Endodermal cell (in vitro differentiated cells): ENCODE measurements at regions not wholly inside any gene's neighbourhood (a gene's known extent, or its start where the extent isn't known, plus 50 kb on each side); places are given as distances from the start of the nearest gene placed in this dataset.

Experiments
- DNase-seq: peaks from one replicate; pipeline ENCODE4 v3.0.0-alpha.2; 2017
- H3K27ac ChIP-seq: 2 replicates; pipeline ENCODE4 v1.5.1; 2013; ENCODE audit warnings: mild to moderate bottlenecking, low read depth, low read length, moderate library complexity
- H3K27me3 ChIP-seq: 2 replicates; pipeline ENCODE4 v1.6.1; 2013; ENCODE audit warnings: mild to moderate bottlenecking, low read length, moderate library complexity; ENCODE audit not compliant: insufficient read depth, control insufficient read depth, poor library complexity, severe bottlenecking
- H3K36me3 ChIP-seq: 2 replicates; pipeline ENCODE4 v1.7.0; 2013; ENCODE audit warnings: mild to moderate bottlenecking, low read length, moderate library complexity; ENCODE audit not compliant: control insufficient read depth, insufficient read depth
- H3K4me1 ChIP-seq: one replicate; pipeline ENCODE4 v1.7.0; 2013; ENCODE audit warnings: low read length; ENCODE audit not compliant: control insufficient read depth, insufficient read depth
- H3K4me3 ChIP-seq: 2 replicates; pipeline ENCODE4 v1.5.1; 2013; ENCODE audit warnings: mild to moderate bottlenecking, low read length, moderate library complexity
- H3K9ac ChIP-seq: 2 replicates; pipeline ENCODE4 v1.6.1; 2013; ENCODE audit warnings: mild to moderate bottlenecking, low read length, moderate library complexity; ENCODE audit not compliant: poor library complexity, severe bottlenecking; ENCODE audit errors: extremely low read depth
- H3K9me3 ChIP-seq: 2 replicates; pipeline ENCODE4 v1.6.1; 2013; ENCODE audit warnings: mild to moderate bottlenecking, low read length, moderate library complexity; ENCODE audit not compliant: control insufficient read depth
- H3K27ac Mint-ChIP-seq: 2 replicates; pipeline ENCODE4 v1.8.0; 2020; ENCODE audit warnings: mixed read lengths
- H3K27me3 Mint-ChIP-seq: 2 replicates; pipeline ENCODE4 v1.8.0; 2021; ENCODE audit warnings: mild to moderate bottlenecking, mixed read lengths; ENCODE audit not compliant: insufficient read depth
- H3K36me3 Mint-ChIP-seq: 2 replicates; pipeline ENCODE4 v1.8.0; 2020; ENCODE audit warnings: low read depth, mixed read lengths
- H3K4me1 Mint-ChIP-seq: 2 replicates; pipeline ENCODE4 v1.8.0; 2020; ENCODE audit warnings: mixed read lengths
- H3K4me3 Mint-ChIP-seq: 2 replicates; pipeline ENCODE4 v1.8.0; 2020; ENCODE audit warnings: mild to moderate bottlenecking, moderate library complexity, mixed read lengths
- H3K9me3 Mint-ChIP-seq: 2 replicates; pipeline ENCODE4 v1.8.0; 2020; ENCODE audit warnings: mild to moderate bottlenecking, mixed read lengths
- WGBS, 2 experiments: methylation state at CpG; one replicate each; pipeline versions ENCODE4 v1.1.5 to v1.1.7; 2013; ENCODE audit warnings: missing lambda C conversion rate in 2 of 2, mixed read lengths in 1 of 2; ENCODE audit not compliant: insufficient coverage in 1 of 2, insufficient read length in 1 of 2; 5-methylcytosine and 5-hydroxymethylcytosine counted together
- TF ChIP-seq, protein P1 (sequence below): fragments of 200-600 bp; sonication (generic); conservative IDR thresholded peaks from 2 replicates; pipeline ENCODE4 v1.5.0; 2021; ENCODE audit warnings: antibody characterized with exemption, mild to moderate bottlenecking

DNA sequence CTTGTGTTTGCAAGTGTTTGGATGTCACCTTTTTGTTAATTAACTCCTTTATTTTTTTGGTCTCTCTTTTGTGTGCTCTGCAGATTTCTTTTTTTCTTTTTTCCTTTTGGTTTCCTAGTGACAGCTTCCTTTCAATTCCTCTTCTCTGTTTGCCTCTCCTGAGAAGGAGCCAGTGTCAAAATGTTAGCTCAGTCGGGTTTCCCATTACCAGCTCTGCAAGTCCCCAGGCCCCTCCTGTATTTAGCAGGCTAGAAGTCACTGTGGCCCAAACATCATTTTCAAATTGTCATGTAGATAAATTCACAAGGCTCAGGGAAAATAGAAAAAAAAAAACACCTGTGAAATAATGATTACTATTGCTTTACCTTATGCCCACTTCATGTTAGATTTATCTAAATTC, 1621.6 kb downstream of the CDH8 start:
- Histone ChIP-seq H3K4me1 (peaks cover 14% of the 10 kb centered on the region), H3K27ac (no peak overlapping the region), H3K9me3 (no peaks in the 10 kb centered on the region), H3K27me3 (peaks cover 18% of the 10 kb centered on the region), H3K36me3 (no peaks in the 10 kb centered on the region), H3K9ac (no peak overlapping the region), H3K4me3 (no peak overlapping the region)
- TF ChIP-seq, protein P1, sequence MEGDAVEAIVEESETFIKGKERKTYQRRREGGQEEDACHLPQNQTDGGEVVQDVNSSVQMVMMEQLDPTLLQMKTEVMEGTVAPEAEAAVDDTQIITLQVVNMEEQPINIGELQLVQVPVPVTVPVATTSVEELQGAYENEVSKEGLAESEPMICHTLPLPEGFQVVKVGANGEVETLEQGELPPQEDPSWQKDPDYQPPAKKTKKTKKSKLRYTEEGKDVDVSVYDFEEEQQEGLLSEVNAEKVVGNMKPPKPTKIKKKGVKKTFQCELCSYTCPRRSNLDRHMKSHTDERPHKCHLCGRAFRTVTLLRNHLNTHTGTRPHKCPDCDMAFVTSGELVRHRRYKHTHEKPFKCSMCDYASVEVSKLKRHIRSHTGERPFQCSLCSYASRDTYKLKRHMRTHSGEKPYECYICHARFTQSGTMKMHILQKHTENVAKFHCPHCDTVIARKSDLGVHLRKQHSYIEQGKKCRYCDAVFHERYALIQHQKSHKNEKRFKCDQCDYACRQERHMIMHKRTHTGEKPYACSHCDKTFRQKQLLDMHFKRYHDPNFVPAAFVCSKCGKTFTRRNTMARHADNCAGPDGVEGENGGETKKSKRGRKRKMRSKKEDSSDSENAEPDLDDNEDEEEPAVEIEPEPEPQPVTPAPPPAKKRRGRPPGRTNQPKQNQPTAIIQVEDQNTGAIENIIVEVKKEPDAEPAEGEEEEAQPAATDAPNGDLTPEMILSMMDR, result no peak
- Mint-ChIP-seq H3K27ac (no peak overlapping the region), H3K36me3 (peaks cover 2% of the 10 kb centered on the region), H3K4me1 (peaks cover 32% of the 10 kb centered on the region), H3K4me3 (no peak overlapping the region), H3K9me3 (peaks cover 2% of the 10 kb centered on the region), H3K27me3 (peaks cover 2% of the 10 kb centered on the region)
- DNase-seq, result no peak
- WGBS, 2 experiments, result 23% methylated on average over 1 of the region's 1 CpG; no CpG with 5 or more reads in 1 of the 2 experiments

DNA sequence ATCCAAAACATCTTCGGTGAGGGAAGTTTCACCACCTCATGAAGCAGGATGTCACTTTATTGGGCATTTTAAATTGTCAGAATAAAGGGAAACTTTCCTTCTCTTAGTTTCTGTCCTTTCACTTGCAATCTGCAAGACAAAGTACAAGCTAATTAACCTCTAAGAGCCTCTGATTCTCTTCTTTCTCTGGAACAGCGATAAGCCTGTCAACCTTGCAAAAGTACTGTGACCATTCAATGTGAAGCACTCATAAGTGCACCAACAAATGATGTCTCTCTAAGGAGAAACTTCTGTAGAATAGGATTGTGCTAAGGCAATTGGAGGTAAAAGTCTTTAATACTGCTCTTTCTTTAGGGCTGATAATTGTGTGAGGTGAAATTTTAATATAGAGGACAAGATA, 1622.3 kb downstream of the CDH8 start:
- no peak overlapping the region for H3K27ac Mint-ChIP-seq
- H3K27ac ChIP-seq, result no peak overlapping the region

DNA sequence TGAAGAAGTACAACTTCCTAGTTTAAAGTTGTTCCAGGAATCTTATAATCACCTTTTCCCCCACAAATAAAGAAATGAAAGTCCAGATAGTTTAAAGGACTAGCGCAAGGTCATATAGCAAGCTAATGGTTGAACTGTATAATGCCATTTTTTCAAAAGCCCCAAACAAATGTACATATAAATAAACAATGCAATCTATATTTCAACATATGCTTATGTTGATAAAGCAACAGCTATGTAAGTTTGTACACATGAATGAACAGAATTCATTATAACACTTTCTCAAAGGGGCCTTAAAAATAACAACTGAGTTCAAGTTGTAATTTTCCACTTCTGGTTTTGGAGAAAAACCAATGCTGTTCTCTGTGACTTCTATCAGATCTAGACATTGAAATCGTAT, 1628.6 kb downstream of the CDH8 start:
- H3K4me1 Mint-ChIP-seq, result peaks cover 9% of the 10 kb centered on the region
- H3K4me1 ChIP-seq, result peaks cover 7% of the 10 kb centered on the region
- 45 to 81% methylated on average over 1 to 2 of the region's 2 CpGs for WGBS, 2 experiments
- H3K27me3 Mint-ChIP-seq, result no peaks in the 10 kb centered on the region
- no peak for DNase-seq
- no peak overlapping the region for H3K4me3 Mint-ChIP-seq
- no peak overlapping the region for H3K9ac ChIP-seq
- H3K36me3 ChIP-seq, result no peaks in the 10 kb centered on the region
- H3K27ac ChIP-seq, result no peak overlapping the region
- H3K9me3 ChIP-seq, result no peaks in the 10 kb centered on the region
- H3K4me3 ChIP-seq, result no peak overlapping the region
- TF ChIP-seq, protein P1, result no peak
- no peak overlapping the region for H3K27ac Mint-ChIP-seq
- no peaks in the 10 kb centered on the region for H3K9me3 Mint-ChIP-seq
- no peaks in the 10 kb centered on the region for H3K36me3 Mint-ChIP-seq
- peaks cover 13% of the 10 kb centered on the region for H3K27me3 ChIP-seq

More for the DNA sequence above, 1622.3 kb downstream of the CDH8 start:
- TF ChIP-seq, protein P1, result no peak
- Mint-ChIP-seq H3K27me3 (peaks cover 2% of the 10 kb centered on the region), H3K36me3 (peaks cover 2% of the 10 kb centered on the region), H3K4me1 (peaks cover 32% of the 10 kb centered on the region), H3K9me3 (peaks cover 2% of the 10 kb centered on the region), H3K4me3 (no peak overlapping the region)
- peak overlapping the region; percentile 2 for H3K4me3 ChIP-seq
- H3K36me3 ChIP-seq, result no peaks in the 10 kb centered on the region
- DNase-seq, result no peak
- H3K27me3 ChIP-seq, result peaks cover 18% of the 10 kb centered on the region
- peaks cover 14% of the 10 kb centered on the region for H3K4me1 ChIP-seq
- no peaks in the 10 kb centered on the region for H3K9me3 ChIP-seq
- 48 to 71% methylated on average over 1 to 2 of the region's 2 CpGs for WGBS, 2 experiments
- H3K9ac ChIP-seq, result no peak overlapping the region
